HG03097 (cell line): ENCODE measurements at regions not wholly inside any gene's neighbourhood (a gene's known extent, or its start where the extent isn't known, plus 50 kb on each side); places are given as distances from the start of the nearest gene placed in this dataset.
"Not testable (repeated sequence)": the region's sequence is repeated elsewhere in the genome, so short reads cannot be mapped to it uniquely, and the experiment has no call there.

ENCODE experiments used
- ATAC-seq: cut with Tn5 transposase; IDR thresholded peaks from one replicate; pipeline ENCODE4 v1.9.1; 2021; ENCODE audit not compliant: unreplicated experiment, low FRiP score

DNA sequence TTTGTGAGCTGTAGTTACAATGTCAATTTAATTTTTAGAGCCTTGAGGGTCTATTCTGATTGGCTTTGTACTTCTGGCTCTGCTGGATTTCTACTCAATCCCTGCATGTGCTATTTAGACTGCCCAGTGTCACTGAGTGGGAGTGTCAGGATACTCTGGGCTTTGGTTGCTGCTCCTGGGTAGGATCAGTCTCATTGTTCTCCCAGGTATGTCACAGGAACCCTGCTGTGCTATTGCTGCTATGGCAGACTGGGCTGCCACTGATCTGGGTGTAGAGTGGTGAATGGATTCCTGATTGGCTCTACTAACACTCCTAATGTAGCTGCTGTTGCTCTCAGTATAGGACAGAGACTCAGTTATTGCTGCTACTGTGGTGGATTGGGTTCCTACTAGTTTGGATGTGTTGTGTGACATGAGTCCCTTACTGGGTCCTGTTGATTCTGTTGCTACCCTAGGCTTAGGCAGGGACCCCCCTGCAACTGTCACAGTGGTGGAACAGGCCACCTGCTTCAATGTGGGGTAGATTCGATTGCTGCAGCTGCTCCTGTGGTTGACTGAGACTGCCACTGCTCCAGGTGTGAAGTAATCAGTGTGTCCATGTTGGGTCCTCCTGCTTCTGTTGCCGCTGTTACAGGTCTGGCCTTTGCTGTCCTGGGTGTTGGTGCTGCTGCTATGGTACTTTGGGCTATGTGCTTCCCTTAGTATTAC is 707.8 kb upstream of the AMOT start:
- ATAC-seq: no peak

DNA sequence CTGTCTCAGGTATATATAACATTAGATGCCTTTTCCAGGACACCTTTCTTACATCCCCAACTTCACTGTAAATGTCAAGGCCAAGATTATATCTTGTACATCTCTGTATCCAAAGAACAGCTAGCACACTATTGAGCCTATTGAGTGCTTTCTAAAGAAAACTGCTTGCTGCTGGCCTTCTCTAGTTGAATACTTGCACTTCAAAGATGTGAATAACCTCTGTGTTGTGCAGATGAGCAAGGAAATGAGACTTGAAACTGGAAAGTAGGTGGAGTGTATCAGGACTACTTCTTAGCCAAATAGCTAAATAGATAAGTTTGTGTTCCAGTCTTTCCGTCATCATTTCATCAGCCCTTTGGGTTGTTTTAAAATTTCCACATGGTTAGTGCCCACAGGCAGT is 704.4 kb upstream of the AMOT start:
- ATAC-seq: no peak

DNA sequence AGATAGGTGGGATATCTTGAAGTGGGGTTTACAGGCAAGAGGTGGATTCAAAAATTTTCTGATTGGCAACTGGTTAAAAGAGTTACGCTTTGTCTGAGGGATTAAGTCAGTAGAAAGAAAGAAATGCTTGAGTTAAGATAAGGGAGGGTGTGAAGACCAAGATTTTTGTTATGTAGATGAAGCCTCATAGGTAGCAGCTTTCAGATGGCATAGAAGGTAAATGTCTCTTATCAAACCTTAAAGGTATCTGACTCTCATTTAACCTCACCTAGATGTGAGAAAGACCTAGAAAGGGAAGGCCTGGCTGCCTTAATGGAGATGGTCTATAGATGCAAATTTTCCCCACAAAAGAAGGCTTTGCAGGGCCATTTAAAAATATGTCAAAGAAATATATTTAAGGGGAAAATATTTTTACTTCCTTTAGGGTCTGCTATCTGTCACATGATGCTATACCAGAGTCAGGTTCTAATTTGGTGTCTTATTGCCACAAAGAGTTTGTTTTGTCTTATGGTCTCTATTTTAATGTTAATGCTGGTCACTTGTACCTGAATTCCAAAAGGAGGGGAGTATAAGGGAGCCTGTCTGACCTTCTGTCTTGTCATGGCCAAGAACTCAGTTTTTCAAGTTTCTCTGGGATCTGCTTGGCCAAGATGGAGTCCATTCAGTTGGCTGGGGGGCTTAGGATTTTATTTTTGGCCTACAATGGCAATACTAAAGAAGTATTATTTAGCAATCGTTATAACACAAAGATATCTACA is 699.1 kb upstream of the AMOT start:
- no peak for ATAC-seq

DNA sequence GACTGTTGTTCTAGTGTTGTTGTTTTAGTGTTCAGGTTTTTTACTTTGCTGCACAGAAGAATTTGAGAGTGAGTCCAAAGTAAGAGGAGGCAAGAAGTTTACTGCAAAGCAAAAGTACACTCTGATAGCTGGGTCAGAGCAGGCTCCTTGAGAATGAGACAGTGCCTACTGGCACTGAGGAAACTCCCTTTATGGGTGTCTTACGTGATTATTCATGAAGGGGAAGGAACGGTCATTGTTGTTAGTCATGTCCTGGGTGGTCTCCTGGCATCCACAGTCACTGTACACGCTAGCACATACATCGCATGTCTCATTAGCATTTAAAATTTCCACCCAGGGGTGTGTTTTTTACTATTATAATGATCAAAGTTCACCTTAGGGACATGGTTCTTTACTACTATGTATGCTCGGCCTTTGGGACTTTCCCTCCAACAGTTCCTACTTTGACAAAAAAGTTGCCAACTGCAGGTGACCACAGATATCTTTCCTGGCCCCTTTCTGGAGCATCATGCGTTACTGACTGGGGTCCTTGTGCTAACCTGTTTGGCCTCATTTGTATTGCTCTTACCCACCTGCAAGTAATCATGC is 688.9 kb upstream of the AMOT start:
- ATAC-seq: no peak

DNA sequence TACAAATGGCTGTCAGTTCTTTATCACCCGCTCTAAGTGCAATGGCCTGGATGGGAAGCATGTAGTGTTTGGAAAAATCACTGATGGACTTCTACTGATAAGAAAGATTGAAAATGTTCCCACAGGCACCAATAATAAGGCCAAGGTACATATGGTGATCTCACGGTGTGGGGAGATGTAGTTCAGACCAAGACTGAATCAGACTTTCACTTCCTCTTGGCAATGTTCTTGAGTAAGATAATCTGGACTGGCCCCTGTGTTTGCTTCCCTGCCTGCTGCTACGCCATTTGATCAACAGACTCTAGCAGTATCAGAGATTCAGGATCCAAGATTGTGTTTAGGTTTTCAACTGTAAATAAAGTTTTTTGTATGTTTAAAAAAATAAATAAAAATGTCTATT is 682.2 kb upstream of the AMOT start:
- peak; percentile 96 for ATAC-seq

DNA sequence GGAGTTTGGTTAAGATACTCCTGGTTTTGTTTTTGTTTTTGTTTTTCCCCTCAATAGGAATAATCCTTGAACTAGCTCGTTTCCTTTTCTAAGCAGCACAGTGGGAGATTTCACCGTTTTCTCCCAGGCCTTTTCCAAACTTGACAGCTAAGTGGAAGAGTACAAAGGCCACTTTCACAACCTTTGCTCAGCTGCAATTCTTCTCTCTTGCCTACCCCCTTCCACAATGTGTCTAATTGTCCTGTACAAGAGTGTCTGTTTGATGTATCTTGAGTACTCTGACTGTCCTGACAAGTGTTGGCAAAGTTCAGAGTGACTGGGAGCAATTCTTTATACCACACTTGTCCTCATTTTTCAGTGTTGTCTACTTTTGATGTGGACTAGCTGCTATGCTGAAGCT is 674.3 kb upstream of the AMOT start:
- ATAC-seq: no peak

DNA sequence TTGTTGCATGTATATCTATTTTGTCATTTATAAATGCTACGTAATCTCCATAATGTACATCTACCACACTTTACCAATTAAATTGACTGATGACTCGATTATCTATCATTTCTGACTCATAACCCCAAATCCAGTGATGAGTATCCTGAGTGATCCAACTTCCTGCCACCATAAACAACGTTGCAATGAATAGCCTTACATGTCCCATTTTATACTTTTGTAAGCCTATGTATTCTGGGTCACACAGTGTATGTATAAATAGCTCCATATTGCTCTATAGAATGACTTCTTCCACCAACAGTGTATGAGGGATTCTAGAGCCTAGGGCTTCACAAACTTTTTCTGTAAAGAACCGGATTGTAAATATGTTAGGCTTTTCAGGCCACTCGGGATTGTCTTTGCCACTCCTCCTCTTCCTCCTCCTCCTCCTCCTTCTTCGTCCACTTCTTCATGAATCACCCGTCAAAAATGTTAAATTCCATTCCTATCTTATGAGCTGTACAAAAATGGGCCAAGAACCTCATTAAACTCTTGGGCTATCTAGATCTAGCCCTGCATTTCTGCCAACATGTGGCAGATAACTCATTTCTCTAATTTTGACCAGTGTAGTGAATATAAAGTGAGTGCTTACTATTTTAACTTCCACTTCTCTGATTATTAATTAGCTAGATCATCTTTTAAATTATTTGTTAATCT is 672.2 kb upstream of the AMOT start:
- no peak for ATAC-seq

DNA sequence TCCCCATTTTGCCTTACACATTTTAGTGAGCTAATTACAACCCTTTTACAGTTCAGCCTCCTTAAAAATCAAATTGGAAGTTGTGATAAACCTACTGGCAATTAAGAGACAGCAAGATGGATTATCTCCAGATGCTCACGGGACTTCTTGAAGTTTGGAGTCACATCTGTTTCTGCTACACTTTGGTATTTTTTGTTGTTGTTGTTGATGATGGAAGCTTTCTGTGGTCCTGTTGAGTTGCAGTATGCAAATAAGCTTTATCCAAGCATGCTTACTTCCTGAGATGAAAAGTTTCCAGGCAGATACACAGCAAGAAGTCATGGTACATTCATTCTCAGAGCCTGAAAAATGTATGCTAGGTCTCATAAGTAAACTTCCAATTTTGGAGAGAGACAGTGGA is 670.0 kb upstream of the AMOT start:
- no peak for ATAC-seq

DNA sequence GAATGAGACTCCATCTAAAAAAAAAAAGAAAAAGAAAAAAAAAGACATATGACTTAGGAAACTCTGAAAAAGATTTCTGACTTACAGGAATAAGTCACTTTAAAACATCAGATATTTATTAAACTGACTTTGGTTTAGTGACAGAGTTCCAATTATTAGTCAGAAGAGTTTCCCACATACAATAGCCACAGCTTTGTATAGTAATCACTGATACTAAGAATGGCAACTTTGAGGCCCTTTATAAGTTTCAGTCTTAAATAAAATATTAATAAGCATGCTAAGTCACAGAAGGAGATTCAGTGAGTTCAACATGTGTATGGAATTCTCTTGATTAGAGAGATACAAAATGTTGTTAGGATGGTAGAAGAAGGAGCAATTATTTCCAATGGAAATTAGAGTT is 652.3 kb upstream of the AMOT start:
- ATAC-seq: no peak

DNA sequence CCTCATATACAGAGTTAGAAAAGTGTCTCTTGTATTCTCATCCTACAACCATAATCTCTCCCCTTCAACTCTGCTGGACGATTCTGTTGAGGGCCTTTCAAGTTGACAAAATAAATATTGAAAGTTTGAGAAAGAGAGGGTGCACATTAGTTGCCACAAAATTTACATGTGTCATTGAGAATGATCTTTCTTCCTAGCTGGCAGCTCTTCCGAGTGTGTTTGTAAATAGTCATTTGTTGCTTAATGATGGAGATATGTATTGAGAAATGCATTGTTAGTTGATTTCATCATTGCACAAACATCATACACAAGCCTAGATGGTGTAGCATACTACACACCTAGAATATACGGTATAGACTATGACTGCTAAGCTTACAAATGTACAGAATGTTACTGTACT is 632.8 kb upstream of the AMOT start:
- ATAC-seq: no peak

DNA sequence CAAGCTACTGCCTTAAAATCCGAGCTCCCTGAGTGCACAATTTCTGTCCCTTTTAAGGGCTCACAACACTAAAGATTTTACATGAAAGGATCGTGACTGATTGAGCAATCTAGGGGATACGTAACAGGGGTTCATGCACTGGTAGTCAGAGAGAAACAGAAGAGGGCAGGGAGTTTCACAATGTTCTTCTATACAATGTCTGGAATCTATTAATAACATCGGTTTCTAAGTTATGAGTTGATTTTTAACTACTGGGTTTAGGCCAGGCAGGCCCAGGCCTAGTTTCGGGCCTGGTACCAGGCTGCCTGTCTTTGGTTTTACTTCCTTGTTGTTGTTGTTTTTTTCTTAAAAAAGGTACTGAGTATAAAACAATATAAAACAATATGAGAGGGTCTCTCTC is 632.4 kb upstream of the AMOT start:
- ATAC-seq: not testable (repeated sequence)

DNA sequence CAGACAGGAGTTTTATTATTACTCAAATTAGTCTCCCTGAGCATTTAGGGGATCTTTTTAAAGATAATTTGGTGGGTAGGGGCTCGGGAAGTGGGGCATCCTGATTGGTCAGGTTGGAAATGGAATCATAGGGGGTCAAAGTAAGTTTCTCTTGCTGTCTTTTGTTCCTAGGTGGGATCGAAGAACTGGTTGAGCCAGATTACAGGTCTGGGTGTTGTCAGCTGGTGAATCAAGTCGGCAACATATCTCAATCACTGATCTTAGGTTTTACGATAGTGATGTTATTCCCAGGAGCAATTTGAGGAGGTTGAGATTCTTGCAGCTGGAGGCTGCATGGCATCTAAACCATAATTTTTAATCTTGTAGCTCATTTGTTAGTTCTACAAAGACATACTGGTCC is 629.5 kb upstream of the AMOT start:
- no peak for ATAC-seq

DNA sequence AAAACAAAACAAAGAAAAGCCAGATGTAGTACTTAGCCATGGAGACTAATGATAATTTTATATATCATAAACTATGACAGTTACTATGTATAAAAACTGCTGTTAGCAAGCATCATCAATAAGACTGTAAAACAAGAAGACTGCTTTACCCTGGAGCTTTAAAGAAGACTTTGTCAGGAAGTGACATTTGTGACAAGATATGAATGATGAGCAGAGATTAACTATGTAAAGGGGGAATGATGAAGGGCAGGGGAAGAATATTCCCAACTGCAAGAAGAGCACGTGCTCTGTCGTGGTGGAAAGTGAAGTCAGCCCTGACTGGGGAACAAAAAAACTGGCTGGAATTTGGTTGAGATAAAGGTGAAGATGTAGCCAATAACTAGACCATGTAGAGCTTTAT is 617.1 kb upstream of the AMOT start:
- ATAC-seq: no peak

DNA sequence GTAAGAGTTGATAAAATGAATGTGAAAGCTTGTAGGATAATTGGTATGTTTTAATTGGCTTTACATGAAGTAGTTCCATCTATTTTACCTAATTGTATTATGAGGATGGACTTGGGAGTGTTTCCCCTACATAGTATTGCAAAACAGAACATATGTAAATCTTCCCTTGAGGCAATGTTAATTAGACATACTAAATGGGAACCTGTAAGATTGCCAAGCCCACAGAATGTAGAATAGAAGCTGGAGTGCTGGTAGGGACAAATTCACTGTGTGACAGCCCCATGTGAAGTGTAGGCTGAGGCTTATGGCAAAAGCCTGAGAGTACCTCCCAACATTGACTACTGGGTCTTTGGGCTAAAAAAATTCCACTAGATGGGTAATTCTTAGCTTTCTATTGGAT is 615.0 kb upstream of the AMOT start:
- no peak for ATAC-seq

DNA sequence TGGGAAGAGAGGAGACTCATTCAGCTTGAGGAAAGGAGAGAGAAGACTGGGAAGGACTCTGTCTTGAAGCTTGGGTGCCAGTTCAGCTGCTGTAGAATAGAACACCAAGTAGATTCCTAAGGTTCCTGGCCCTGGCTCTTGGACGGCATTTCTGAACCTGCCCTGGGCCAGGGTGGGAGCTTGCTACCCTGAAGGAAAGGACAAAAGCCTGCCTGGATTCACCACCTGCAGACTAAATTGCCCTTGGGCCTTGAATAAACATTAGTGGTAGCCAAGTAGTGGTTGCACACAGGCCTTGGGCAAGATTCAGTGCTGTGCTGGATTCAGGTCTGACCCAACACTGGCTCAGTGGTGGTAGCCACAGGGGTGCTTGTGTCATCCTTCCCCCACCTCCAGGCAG is 588.4 kb upstream of the AMOT start:
- no peak for ATAC-seq

DNA sequence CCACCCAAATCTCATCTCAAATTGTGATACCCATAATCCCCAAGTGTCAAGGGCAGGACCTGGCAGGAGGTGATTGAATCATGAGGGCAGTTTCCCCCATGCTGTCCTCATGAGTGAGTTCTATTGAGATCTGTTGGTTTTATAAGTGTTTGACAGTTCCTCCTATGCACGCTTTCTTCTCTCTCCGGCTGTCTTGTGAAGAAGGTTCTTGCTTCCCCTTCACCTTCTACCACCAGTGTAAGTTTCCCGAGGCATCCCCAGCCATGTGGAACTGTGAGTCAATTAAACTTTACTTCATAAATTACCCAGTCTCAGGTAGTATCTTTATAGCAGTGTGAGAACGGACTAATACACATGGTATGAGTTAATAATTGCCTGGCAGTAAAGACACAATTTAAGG is 581.7 kb upstream of the AMOT start:
- no peak for ATAC-seq

DNA sequence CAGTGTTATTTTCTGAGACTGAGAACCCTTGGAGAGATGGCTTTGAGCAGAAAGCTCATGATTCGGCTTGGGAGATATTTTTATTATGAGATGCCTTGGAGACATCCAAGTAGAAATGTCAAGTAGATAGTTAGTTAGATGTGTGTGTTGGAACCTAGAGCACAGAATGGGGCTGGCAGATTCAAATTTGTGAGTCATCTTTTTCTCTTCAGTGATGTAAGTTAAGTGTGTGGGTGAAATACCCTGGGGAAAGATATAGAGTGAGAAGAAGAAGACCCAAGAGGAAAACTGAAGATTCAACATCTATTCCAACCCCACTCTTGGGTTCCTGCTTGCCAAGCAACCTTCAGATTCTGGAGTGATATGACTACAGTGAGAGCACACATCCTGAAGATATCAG is 580.8 kb upstream of the AMOT start:
- ATAC-seq: no peak

DNA sequence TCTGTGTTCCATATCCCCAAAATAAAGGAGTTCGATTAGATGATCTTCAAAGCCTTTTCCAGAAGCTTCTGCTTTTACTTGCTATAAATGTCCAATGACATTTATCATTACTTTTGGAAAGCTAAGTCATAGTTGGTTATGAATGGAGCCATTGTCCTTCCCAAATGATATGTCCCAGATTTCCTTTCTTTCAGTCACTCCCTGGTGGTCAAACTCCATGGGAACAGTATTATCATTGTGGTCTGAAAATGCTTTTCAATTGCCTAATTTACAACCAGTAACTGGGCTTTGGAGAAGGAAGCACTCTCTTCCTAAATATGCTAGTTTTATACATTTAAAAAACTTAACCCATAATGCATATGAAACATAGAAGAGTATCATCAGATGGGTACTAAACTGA is 571.5 kb upstream of the AMOT start:
- ATAC-seq: no peak

DNA sequence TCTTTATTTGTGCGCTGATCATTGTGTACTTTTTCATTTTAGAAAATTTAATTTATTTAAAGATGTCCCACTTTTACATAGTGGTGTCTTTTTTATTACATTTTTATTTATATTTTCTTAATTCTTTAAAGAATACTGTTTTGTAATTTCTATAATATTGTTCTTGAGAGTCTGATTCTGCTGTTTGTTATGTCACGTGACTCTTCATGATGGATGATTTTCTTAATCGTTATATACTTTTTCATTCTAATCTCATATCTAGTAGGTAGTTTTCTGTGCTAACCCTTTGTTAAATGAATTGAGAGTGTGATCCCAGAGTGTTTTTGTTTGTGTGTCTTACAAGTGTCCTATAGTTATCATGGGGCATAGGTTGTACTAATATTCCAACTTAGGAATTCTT is 568.2 kb upstream of the AMOT start:
- no peak for ATAC-seq

DNA sequence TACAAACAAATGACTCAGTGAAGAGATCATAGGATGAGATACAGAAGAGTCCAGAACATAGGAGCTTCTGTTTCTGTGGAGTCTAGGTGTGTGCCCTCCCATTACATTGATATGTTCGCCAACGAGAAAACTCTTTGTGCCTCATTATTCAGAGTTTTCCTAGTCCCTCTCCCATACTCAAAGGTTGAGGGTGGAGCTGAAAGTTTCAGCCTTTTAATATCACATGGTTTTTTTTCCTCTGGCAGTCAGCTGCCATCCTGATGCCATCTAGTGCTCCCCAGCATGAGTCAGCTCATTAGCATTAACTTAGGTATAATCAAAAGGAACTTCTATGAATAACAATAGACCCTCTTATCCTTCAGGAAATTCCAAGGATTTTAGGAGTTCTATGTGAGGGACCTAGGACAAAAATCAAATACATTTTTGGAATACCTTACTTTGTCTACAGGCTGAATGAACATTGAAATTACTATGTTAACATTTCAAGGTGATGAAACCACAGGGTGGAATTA is 559.6 kb upstream of the AMOT start:
- ATAC-seq: no peak

DNA sequence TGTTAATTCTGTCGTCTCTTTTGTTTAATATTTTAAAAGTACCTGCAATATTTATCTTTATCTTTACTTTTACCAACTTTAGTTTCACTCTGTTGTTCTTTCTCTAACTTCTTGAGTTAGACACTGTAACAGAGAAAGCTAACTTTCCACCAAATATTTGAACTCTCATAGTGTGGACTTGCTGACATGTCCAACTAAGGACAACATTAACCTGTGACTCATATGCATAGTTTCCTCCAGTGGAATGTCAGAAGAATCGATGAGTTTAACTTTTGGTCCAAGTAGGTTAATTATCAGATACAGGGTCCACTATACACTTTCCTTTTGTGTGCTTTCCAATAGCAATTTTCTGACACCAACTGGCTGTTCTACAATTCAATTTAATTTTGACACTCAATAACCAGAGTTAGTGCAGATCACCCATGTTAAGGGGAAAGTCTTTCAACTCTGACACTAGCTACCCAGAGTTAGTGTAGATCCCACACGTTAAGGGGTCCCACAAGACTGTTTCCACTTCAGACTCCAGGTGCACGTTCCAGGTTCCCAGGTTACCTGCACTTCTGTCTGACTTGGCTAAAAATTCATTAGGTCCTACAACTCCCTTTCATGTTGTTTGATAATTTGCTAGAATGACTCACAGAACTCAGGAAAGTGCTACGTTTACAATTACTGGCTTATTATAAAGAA is 559.0 kb upstream of the AMOT start:
- no peak for ATAC-seq
